Tibial nerve (tissue), 4 donors: ENCODE measurements at regions not wholly inside any gene's neighbourhood (a gene's known extent, or its start where the extent isn't known, plus 50 kb on each side); places are given as distances from the start of the nearest gene placed in this dataset.

Experiments used
- DNase-seq, 2 donors: peaks; one replicate each; pipeline ENCODE4 v3.0.0-alpha.2; 2019; ENCODE audit warnings: low spot score in 2 of 2
- H3K27ac ChIP-seq, 4 donors: fragments of 200-600 bp; sonication (generic) in 3 of 4; one replicate each; pipeline ENCODE4 v1.5.1; 2017 to 2019; ENCODE audit warnings: mild to moderate bottlenecking in 1 of 4
- H3K27me3 ChIP-seq, 2 donors: fragments of 200-600 bp; sonication (generic) in 1 of 2; one replicate each; pipeline versions ENCODE4 v1.5.1 to v1.6.0; 2017 to 2019
- H3K36me3 ChIP-seq, 3 donors: fragments of 200-600 bp; sonication (generic); one replicate each; pipeline ENCODE4 v1.5.1; 2018 to 2019
- H3K4me1 ChIP-seq, 4 donors: fragments of 200-600 bp; sonication (generic) in 3 of 4; one replicate each; pipeline ENCODE4 v1.5.1; 2017 to 2019
- H3K4me3 ChIP-seq, 4 donors: fragments of 200-600 bp; sonication (generic) in 3 of 4; one replicate each; pipeline ENCODE4 v1.5.1; 2017 to 2019; ENCODE audit warnings: mild to moderate bottlenecking in 1 of 4, moderate library complexity in 1 of 4
- H3K9me3 ChIP-seq, 4 donors: fragments of 200-600 bp; sonication (generic) in 3 of 4; one replicate each; pipeline ENCODE4 v1.5.1; 2017 to 2019
- EP300 ChIP-seq, 2 donors: sonication (generic); formaldehyde crosslinking; IDR thresholded peaks; one replicate each; pipeline ENCODE4 v1.6.1; 2017; ENCODE audit warnings: antibody characterized with exemption in 2 of 2, mild to moderate bottlenecking in 1 of 2
- POLR2A ChIP-seq, 2 donors: fragments of 450-650 bp; IDR thresholded peaks; one replicate each; pipeline ENCODE4 v1.6.1; 2017; ENCODE audit warnings: antibody characterized with exemption in 2 of 2, mild to moderate bottlenecking in 2 of 2, moderate library complexity in 2 of 2
- WGBS, 2 donors: methylation state at CpG; one replicate each; pipeline ENCODE4 v1.1.5; 2018; 5-methylcytosine and 5-hydroxymethylcytosine counted together
- TF ChIP-seq, protein P1 (sequence below), 5 experiments: fragments of 200-600 bp in 3 of 5; fragments of 450-650 bp in 2 of 5; sonication (generic) in 3 of 5; IDR thresholded peaks; one replicate each; pipeline ENCODE4 v1.5.1; 2016 to 2019; ENCODE audit warnings: antibody characterized with exemption in 5 of 5, mild to moderate bottlenecking in 3 of 5, moderate library complexity in 2 of 5

DNA sequence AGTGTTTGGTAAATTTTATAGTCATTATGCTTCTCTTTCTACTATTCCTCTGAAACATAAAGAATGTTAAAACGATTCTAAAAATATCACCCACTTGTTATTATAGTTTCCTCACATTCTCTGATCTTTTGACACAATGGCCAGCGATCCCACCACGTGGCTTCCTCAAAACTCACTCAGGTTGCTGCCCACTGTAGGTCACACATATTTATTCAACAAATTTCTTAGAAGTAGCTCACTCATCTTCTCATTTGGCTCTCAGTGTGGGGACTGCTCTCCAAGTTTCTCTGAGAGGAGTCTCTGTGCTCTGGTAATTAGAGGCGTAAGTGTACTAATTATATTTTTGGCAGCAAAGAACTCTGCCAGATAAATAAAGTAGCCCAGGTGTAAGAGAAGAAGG lies 465.4 kb downstream of the CDH11 start:
- H3K9me3 ChIP-seq = no peaks in the 10 kb centered on the region
- H3K36me3 ChIP-seq = no peaks in the 10 kb centered on the region
- no peaks in the 10 kb centered on the region for H3K27me3 ChIP-seq
- DNase-seq = no peak
- TF ChIP-seq, protein P1, sequence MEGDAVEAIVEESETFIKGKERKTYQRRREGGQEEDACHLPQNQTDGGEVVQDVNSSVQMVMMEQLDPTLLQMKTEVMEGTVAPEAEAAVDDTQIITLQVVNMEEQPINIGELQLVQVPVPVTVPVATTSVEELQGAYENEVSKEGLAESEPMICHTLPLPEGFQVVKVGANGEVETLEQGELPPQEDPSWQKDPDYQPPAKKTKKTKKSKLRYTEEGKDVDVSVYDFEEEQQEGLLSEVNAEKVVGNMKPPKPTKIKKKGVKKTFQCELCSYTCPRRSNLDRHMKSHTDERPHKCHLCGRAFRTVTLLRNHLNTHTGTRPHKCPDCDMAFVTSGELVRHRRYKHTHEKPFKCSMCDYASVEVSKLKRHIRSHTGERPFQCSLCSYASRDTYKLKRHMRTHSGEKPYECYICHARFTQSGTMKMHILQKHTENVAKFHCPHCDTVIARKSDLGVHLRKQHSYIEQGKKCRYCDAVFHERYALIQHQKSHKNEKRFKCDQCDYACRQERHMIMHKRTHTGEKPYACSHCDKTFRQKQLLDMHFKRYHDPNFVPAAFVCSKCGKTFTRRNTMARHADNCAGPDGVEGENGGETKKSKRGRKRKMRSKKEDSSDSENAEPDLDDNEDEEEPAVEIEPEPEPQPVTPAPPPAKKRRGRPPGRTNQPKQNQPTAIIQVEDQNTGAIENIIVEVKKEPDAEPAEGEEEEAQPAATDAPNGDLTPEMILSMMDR (IDR thresholded peaks at IDR 0.05) = no peak
- TF ChIP-seq POLR2A (IDR thresholded peaks at IDR 0.05) = no peak
- TF ChIP-seq EP300 (IDR thresholded peaks at IDR 0.05) = no peak
- WGBS, 2 donors = 51 to 61% methylated on average over 4 of the region's 4 CpGs
- H3K4me1 ChIP-seq = no peaks in the 10 kb centered on the region
- no peak overlapping the region for H3K27ac ChIP-seq
- no peak overlapping the region for H3K4me3 ChIP-seq

DNA sequence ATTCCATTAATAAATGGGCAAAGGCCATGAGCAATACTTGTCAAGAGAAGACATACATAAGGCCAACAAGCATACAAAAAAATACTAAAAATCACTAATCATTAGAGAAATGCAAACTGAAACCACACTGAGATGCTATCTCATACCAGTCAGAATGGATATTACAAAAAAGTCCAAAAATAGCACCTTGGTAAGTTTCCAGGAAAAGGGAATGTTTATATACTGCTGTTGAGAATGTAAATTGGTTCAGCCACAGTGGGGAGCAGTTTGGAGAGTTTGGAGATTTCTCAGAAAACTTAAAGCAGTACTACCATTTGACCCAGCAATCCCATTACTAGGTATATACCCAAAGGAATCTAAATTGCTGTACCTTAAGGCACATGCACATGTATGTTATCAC lies 467.7 kb downstream of the CDH11 start:
- TF ChIP-seq, protein P1 (IDR thresholded peaks at IDR 0.05) = no peak
- Histone ChIP-seq H3K27me3 (no peaks in the 10 kb centered on the region), H3K36me3 (no peaks in the 10 kb centered on the region), H3K9me3 (no peaks in the 10 kb centered on the region), H3K4me1 (no peaks in the 10 kb centered on the region), H3K4me3 (no peak overlapping the region), H3K27ac (no peak overlapping the region)
- no peak for DNase-seq

DNA sequence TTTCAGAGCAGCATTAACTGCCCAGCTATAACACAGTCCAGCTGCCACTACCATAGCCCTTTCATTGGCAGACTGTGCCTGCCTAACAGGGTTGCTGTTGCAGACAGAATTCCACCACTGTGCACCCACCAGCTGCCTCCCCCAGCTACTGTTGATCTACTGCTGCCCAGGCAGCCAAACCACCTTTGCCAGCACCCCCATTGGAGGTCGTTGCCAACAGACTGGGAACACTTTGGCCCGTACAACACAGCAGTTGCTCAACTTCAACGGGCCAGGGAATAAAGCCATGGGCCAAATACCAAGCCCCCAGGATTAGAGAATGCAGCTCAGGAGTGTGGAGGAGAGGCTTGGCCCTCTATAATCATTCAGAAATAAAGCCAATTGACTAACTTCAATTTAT lies 473.6 kb downstream of the CDH11 start:
- H3K4me3 ChIP-seq = no peak overlapping the region
- H3K27ac ChIP-seq = no peak overlapping the region
- no peaks in the 10 kb centered on the region for H3K4me1 ChIP-seq
- no peaks in the 10 kb centered on the region for H3K27me3 ChIP-seq
- no peak for TF ChIP-seq POLR2A (IDR thresholded peaks at IDR 0.05)
- TF ChIP-seq, protein P1 (IDR thresholded peaks at IDR 0.05) = no peak
- no peaks in the 10 kb centered on the region for H3K36me3 ChIP-seq
- WGBS, 2 donors = 75 to 79% methylated on average over 3 of the region's 3 CpGs
- DNase-seq = no peak
- H3K9me3 ChIP-seq = peaks cover 0 to 5% (median 0%) of the 10 kb centered on the region in 4 donors

DNA sequence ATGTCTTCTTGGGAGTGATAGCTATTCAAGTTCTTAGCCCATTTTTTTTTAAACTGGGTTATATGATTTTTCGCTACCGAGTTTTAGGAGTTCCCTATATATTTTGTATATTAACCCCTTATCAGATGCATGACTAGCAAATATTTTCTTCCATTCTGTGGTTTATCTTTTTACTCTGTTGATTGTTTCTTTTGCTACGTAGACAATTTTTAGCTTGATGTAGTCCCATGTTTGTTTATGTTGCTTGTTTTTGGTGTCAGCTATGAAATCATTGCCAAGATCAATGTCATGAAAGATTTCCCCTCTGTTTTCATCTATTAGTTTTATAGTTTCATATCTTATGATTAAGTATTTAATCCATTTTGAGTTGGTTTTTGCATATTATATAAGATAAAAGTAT lies 480.5 kb downstream of the CDH11 start:
- no peak overlapping the region for H3K4me3 ChIP-seq
- H3K27ac ChIP-seq = no peak overlapping the region
- TF ChIP-seq, protein P1 (IDR thresholded peaks at IDR 0.05) = no peak
- TF ChIP-seq POLR2A (IDR thresholded peaks at IDR 0.05) (no peak), EP300 (IDR thresholded peaks at IDR 0.05) (no peak)
- H3K4me1 ChIP-seq = no peaks in the 10 kb centered on the region
- no peaks in the 10 kb centered on the region for H3K27me3 ChIP-seq
- peaks cover 0 to 7% (median 0%) of the 10 kb centered on the region in 4 donors for H3K9me3 ChIP-seq
- WGBS, 2 donors = 93 to 94% methylated on average over 3 of the region's 3 CpGs
- no peaks in the 10 kb centered on the region for H3K36me3 ChIP-seq
- DNase-seq = no peak

DNA sequence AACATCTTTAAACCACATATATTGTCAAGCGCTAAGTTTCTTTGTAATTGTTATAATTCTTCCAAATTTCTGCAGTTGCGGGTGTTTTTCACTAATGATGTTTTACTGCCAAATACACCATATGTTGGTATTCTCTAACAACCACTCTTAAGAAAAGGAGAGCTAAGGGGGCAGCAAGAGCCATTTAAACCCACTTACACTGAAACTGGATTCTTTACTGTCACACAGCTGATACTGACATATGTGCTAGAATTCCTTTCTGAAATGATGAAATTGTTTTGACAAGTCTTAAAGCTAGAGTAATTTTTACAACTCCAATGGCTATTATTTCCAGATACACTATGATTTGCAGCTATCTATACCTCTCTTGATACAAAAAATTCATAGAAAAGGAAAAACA lies 483.1 kb downstream of the CDH11 start:
- WGBS, 2 donors = 96 to 99% methylated on average over 2 of the region's 2 CpGs
- peaks cover 0 to 2% (median 0%) of the 10 kb centered on the region in 4 donors for H3K9me3 ChIP-seq
- DNase-seq = no peak

More for the DNA sequence above, 483.1 kb downstream of the CDH11 start:
- no peak overlapping the region for H3K4me3 ChIP-seq
- no peaks in the 10 kb centered on the region for H3K27me3 ChIP-seq
- TF ChIP-seq, protein P1 (IDR thresholded peaks at IDR 0.05) = no peak
- no peak for TF ChIP-seq POLR2A (IDR thresholded peaks at IDR 0.05)
- TF ChIP-seq EP300 (IDR thresholded peaks at IDR 0.05) = no peak
- H3K36me3 ChIP-seq = no peaks in the 10 kb centered on the region
- H3K27ac ChIP-seq = no peak overlapping the region
- H3K4me1 ChIP-seq = no peaks in the 10 kb centered on the region
